Fibroblast of skin of left quadriceps (primary cell): ENCODE measurements at regions not wholly inside any gene's neighbourhood (a gene's known extent, or its start where the extent isn't known, plus 50 kb on each side); places are given as distances from the start of the nearest gene placed in this dataset.

Experiments used
- DNase-seq, 2 experiments: peaks; one replicate each; pipeline ENCODE4 v3.0.0-alpha.2; 2013; ENCODE audit warnings: low read depth in 2 of 2

GRCh38 chr10:62545160-62546066 is 171.2 kb downstream of the ZNF365 start:
- peak; percentile 37 to 49 for DNase-seq

DNA sequence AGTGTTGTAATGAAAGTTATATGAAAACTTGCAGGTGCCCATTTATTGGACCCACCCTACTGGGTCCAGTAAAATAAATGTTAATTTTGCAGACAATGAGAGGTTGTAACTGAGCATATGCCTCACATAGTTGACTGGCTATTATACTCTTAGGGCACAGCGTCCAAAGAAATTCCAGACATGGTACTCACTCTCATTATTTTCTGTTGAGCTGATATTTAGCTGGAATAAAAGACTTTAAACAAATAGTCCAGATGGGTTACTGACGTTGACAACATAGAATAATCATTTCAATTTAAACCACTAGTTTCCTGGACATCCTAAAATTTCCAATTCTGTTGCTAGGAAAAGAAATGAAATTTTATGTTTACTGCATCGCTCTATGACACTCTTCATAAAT is 174.5 kb downstream of the ZNF365 start:
- DNase-seq, result no peak

DNA sequence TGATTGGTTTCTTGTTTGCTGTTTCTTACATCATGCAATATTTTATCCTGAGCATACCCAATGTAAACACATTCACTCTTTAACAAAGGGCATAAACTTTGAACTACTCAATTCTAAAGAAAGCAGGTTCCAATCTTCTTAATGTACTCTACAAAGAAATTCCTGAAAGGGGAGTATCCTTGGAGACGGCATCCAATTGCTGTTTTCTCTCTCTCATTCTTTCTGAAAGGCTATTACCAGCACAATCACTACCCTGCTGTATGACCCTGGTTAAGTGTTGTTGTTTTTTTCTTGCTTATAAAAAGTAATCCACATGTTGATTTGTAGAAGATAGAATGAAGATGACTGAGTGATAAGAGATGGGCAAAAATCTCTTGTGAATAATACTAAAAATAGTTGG is 176.0 kb downstream of the ZNF365 start:
- no peak for DNase-seq

DNA sequence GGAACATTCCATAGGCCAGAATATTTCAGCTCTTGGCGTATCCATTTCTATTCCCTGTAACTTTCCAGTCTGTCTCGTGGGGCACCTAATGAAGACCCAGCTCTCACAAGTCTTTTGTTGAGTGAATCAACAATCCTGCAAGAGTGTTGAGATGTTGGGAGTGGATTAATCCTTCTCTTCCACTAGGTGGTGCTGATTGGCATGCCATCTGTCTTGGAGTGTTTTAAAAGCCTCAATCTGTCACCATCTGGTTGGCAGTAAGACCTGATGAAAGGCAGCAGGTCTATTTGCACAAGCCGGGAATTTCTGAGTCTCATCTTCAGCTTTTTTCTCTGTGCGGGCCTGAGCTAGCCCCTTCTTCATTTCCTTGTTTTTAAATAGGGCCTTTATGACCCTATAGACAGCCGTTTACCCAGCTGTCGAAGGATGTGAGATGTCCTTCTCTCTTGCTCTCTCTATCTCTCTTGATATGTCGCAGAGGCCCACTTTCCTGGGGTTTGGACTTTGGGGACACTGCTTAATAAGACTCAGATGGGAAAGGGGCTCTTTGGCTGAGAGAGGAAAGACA is 180.5 kb downstream of the ZNF365 start:
- peak; percentile 52 to 59 for DNase-seq

DNA sequence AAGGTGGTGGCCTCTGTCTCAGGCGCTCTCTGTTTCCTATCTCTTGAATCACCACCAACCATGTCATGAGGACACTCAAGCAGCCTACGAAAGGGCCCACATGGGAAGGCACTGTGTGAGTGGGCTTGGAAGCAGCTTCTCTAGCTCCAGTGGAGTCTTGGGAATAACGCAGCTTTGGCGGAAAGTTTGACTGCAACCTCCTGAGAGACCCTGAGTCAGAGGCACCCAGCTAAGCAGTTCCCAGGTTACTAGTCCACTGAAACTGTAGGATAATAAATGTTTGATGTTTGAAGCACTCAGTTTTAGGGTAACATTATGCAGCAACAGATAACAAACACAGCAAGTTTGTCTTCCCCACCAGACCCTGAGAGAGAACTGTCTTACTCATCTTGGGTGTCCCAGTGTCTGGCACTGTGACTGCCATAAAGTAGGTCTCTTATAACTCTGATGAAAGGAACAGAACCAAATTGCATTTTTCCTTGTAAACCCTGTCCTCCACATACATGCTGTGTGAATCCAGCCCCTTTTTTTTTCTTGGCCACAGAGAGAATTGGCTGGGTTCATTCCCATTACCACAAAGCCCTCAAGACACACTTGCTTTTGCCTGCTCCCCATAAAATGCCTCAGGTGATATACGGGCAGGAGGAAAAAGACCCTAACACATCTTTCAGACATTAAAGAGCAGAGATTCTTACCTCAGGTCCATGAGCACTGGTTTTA is 185.5 kb downstream of the ZNF365 start:
- peak; percentile 26 to 39 for DNase-seq

- peak; percentile 76 to 78 for DNase-seq
Observed at GRCh38 chr10:62560201-62560819, 186.1 kb downstream of the ZNF365 start.

DNA sequence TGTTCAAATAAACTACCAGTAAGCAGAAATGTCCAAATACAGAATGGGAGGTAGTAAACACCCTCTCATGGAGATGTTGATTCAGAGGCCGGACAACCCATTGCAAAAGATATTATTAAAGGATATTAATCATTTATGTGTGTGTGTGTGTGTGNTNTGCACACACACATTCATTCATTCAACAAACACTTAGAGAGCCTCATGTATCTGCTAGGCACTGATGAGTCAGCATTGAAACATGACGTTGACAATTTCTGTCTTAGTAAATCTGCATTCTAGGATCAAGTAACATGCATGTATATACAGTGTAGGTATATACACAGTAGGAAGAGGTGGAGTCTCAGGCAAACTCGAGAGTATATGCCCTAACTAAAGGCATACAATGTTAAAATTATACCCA is 187.0 kb downstream of the ZNF365 start:
- no peak for DNase-seq

- DNase-seq, result no peak
Observed at GRCh38 chr10:62562101-62562500, 187.9 kb downstream of the ZNF365 start.

DNA sequence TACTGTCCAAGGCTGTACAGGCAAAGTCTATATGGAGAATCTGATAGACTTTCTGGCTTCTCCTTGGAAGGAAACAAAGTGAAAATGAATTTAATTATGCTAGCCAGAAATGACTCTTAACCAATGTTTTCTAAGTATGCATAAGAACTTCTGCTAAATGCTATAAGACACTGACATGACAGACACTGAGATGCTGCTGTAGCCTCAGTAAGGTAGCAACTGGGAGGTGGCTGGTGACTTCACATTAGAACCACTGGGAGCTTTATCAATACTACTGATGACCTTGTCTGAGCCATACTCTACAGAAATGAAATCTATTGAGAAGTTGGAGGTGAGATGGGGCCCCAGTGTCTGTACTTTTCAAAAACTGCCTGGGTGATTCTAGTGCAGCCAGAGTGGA is 188.6 kb downstream of the ZNF365 start:
- no peak for DNase-seq

GRCh38 chr10:62573929-62574328 is 199.8 kb downstream of the ZNF365 start:
- no peak for DNase-seq

DNA sequence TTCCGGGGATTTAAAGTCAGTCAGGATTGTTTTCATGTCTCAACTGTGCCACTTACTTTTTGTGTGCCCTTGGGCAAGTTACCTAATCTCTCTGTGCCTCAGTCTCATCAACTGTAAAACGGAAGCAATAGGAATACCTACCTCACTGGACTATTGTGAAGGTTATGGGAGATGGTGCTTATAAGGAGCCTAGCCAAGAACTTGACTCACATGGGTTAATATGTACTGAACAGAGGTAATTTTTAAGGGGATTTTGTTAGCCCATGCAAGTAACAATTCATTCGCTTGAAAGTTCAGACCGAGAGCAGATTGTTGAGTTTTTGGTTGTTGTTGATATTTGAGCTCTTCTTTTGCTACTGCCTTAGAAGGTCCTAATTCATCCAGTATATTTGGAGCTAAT is 202.9 kb downstream of the ZNF365 start:
- DNase-seq, result no peak

GRCh38 chr10:62577666-62578291 is 203.6 kb downstream of the ZNF365 start:
- peak; percentile 86 to 87 for DNase-seq

GRCh38 chr10:62578301-62578700 is 204.1 kb downstream of the ZNF365 start:
- DNase-seq, result no peak

GRCh38 chr10:62578916-62579315 is 204.7 kb downstream of the ZNF365 start:
- no peak for DNase-seq

GRCh38 chr10:62580396-62580795 is 206.2 kb downstream of the ZNF365 start:
- no peak for DNase-seq

DNA sequence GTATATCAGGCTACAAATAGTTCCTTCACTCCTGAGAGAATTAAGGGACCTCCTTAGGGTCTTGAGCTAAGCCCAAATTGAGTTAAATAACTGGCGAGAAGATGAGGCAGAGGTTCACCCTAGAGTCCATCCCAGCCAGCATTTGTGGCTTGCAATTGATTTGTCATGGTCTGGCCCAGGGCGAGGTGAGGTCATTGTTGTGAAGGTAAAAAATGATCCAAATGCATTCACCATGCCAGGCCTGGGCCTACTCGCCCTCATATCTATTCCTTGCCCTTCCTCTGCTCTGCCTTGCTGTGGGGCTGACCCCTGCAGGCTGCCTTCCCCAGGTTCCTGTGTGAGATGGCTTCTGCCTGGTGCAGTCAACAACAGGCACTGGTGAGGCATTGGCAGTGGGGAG is 207.2 kb downstream of the ZNF365 start:
- DNase-seq, result no peak

DNA sequence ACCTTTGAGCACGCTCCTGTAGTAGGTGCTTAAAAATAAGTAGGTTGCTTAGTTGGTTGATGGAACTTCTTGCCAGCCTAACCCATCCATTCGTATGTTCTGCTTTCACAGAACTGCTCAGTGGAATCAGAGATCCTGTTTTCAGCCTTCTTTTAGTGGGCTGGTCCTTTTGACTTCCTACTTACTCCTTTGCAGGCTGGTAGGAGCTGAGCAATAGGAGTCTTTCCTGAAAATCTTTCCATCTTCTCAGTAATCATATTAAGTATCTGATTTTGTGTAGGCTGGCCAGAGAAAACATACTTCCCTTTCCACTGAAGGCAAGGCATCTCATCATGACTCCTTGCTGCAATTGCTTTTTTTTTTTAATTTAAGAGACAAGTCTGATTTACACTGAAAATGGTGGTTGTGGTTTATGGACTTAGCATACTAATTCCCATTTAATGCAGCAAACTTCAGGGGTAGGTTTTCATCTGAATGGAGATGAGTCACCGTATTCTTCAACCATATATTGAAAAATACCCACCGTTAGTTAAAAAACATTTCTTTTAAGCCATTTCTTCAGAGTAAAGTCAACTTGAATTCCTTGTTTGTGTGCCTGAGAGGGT is 208.0 kb downstream of the ZNF365 start:
- DNase-seq, result peak; percentile 85 to 88

GRCh38 chr10:62582804-62583208 is 208.6 kb downstream of the ZNF365 start:
- peak; percentile 94 to 95 for DNase-seq

DNA sequence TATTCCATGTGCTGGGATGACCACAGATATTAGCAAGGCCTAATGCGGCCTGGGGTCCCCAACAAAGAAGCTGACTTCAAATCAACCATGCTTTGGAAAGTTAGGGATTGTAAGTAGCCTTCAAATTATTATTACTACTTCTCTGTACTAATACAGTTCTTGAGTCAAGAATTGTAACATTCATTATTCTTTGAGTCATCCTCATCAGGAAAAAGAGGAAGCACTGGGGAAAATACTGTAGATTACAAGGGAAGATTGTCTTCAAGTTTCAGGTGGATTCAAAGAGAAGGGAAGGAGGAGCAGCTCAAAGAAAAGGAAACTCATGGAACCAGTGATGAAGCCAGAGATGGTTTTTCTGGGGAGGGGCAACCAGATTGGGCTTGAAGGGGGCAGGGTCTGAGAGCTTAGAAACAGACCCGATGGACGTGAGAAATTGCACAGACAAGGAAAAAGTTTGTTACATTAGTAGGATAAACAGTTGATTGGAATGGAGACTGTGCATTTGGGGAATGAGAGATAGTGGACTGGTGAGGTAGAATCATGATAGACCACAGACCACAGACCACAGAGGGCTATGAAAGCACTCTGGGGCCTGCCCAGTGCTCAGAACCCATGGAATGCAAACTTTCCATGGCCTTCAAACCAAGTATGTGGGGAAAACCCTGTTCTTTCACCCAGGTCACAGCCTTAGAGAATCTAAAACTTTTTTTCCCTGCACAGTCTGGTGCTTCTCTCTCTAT is 209.9 kb downstream of the ZNF365 start:
- peak; percentile 86 to 89 for DNase-seq

- no peak for DNase-seq
Observed at GRCh38 chr10:62584731-62585130, 210.6 kb downstream of the ZNF365 start.
